ENCODE measurements at regions not wholly inside any gene's neighbourhood (a gene's known extent, or its start where the extent isn't known, plus 50 kb on each side); places are given as distances from the start of the nearest gene placed in this dataset.

- no peak for TF ChIP-seq FOXP2 (optimal IDR thresholded peaks at IDR 0.05; ENCODE audit: borderline replicate concordance, extremely low read depth, extremely low read length, insufficient read depth)
- no peak for TF ChIP-seq POLR2AphosphoS5 (IDR thresholded peaks at IDR 0.05; ENCODE audit: low read depth, low read length)
- no peak for TF ChIP-seq REST (IDR thresholded peaks at IDR 0.05; ENCODE audit: insufficient read depth in 1 of 2, low read depth in 2 of 2, low read length in 2 of 2)
Observed at GRCh38 chr9:87267251-87268070, 230.2 kb upstream of the DAPK1 start.

GRCh38 chr9:87269296-87270176 is 228.1 kb upstream of the DAPK1 start:
- TF ChIP-seq REST (IDR thresholded peaks at IDR 0.05; ENCODE audit: insufficient read depth in 1 of 2, low read depth in 2 of 2, low read length in 2 of 2), result no peak
- TF ChIP-seq FOXP2 (optimal IDR thresholded peaks at IDR 0.05; ENCODE audit: borderline replicate concordance, extremely low read depth, extremely low read length, insufficient read depth), result no peak
- no peak for TF ChIP-seq POLR2AphosphoS5 (IDR thresholded peaks at IDR 0.05; ENCODE audit: low read depth, low read length)
- TF ChIP-seq SIN3A (IDR thresholded peaks at IDR 0.05; ENCODE audit: borderline replicate concordance, insufficient read depth, low read length), result no peak
- no peak for TF ChIP-seq TAF1 (IDR thresholded peaks at IDR 0.05; ENCODE audit: borderline replicate concordance, insufficient read depth, low read length)

DNA sequence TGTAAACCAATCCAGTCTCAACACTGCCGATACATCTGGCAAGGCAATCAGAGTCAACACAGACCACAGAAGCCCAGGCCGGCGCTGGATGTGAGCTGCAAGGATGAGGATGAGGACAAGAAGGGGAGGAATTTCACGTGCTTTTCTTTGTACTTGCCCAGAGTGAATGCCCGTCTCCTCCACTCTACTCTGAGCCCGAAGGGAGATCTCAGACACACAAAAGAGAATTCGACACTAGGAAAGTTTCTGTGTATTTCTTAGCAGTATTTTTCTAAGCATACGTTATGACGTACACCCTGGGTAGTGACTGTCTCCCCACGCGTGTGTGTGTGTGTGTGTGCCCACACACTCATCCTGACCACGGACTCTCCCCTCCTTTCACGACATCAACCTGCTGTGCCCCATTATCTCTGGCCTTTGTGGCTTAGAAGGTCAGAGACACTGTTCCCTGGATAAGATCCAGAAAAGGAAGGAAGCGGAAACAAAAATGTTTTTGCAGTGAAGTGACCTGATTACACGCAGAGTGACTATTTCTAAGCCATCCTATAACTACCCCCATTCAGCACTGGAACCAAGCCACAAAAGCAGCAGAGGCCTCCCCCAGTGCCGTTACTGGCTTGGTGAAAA is 227.3 kb upstream of the DAPK1 start:
- no peak for TF ChIP-seq TAF1 (IDR thresholded peaks at IDR 0.05; ENCODE audit: borderline replicate concordance, insufficient read depth, low read length)
- peak; percentile 37; the same call in 1 of the 2 replicates for TF ChIP-seq SIN3A (IDR thresholded peaks at IDR 0.05; ENCODE audit: borderline replicate concordance, insufficient read depth, low read length)
- TF ChIP-seq FOXP2 (optimal IDR thresholded peaks at IDR 0.05; ENCODE audit: borderline replicate concordance, extremely low read depth, extremely low read length, insufficient read depth), result no peak
- TF ChIP-seq POLR2AphosphoS5 (IDR thresholded peaks at IDR 0.05; ENCODE audit: low read depth, low read length), result no peak
- peak in 1 of 2 experiments; percentile 42; a peak in 1 of 4 replicates for TF ChIP-seq REST (IDR thresholded peaks at IDR 0.05; ENCODE audit: insufficient read depth in 1 of 2, low read depth in 2 of 2, low read length in 2 of 2)

DNA sequence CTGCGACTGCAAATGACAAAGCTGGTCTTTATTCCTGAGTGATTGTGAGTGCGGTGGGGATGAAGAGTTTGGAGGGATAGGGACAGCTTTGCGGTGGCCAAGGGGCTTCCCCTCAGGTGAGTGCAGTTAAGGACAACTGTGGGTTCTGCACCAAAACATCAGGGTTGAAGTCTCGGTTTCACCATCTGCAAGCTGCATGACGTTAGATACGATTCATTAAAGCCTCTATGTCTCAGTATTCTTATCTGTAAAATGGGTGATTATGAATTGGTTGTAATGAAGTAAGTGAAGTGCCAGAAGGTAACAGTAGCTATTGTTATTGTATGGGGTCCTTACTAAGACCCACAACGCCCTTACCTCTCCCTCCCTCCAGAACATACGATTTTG is 226.8 kb upstream of the DAPK1 start:
- no peak for TF ChIP-seq POLR2AphosphoS5 (IDR thresholded peaks at IDR 0.05; ENCODE audit: low read depth, low read length)
- no peak for TF ChIP-seq TAF1 (IDR thresholded peaks at IDR 0.05; ENCODE audit: borderline replicate concordance, insufficient read depth, low read length)
- no peak for TF ChIP-seq REST (IDR thresholded peaks at IDR 0.05; ENCODE audit: insufficient read depth in 1 of 2, low read depth in 2 of 2, low read length in 2 of 2)
- TF ChIP-seq SIN3A (IDR thresholded peaks at IDR 0.05; ENCODE audit: borderline replicate concordance, insufficient read depth, low read length), result no peak

Measured in PFSK-1 (cell line).